Upper lobe of left lung (tissue), 6 donors: ENCODE measurements at regions not wholly inside any gene's neighbourhood (a gene's known extent, or its start where the extent isn't known, plus 50 kb on each side); places are given as distances from the start of the nearest gene placed in this dataset.

ENCODE experiments used
- ATAC-seq, 2 donors: fragments of 200-7000 bp; cut with Tn5 transposase; one replicate each; pipeline ENCODE4 v1.9.1; 2022; ENCODE audit warnings: mild to moderate bottlenecking in 2 of 2, moderate library complexity in 2 of 2; ENCODE audit not compliant: low FRiP score in 2 of 2
- DNase-seq, 2 donors: peaks; one replicate each; pipeline ENCODE4 v3.0.0-alpha.2; 2019 to 2020
- H3K27ac ChIP-seq, 4 donors: fragments of 200-600 bp; sonication (generic); one replicate each; pipeline ENCODE4 v1.5.1; 2016 to 2019
- H3K27me3 ChIP-seq, 4 donors: fragments of 200-600 bp; sonication (generic); one replicate each; pipeline ENCODE4 v1.5.1; 2017 to 2019
- H3K36me3 ChIP-seq, 4 donors: fragments of 200-600 bp; sonication (generic); one replicate each; pipeline ENCODE4 v1.5.1; 2016 to 2019
- H3K4me1 ChIP-seq, 4 donors: fragments of 200-600 bp; sonication (generic); one replicate each; pipeline ENCODE4 v1.5.1; 2018 to 2019
- H3K4me3 ChIP-seq, 4 donors: fragments of 200-600 bp; sonication (generic); one replicate each; pipeline ENCODE4 v1.5.1; 2017 to 2019; ENCODE audit warnings: mild to moderate bottlenecking in 2 of 4, moderate library complexity in 1 of 4
- H3K9me3 ChIP-seq, 4 donors: fragments of 200-600 bp; sonication (generic); one replicate each; pipeline ENCODE4 v1.5.1; 2018 to 2019
- EP300 ChIP-seq, 4 donors: sonication (generic); formaldehyde crosslinking; IDR thresholded peaks; one replicate each; pipeline ENCODE4 v1.5.1; 2017; ENCODE audit warnings: antibody characterized with exemption in 4 of 4, control low read depth in 2 of 4
- POLR2A ChIP-seq, 4 donors: fragments of 450-650 bp; IDR thresholded peaks; one replicate each; pipeline ENCODE4 v1.5.1; 2016 to 2017; ENCODE audit warnings: antibody characterized with exemption in 4 of 4, mild to moderate bottlenecking in 2 of 4
- POLR2AphosphoS5 ChIP-seq, 2 donors: sonication (generic); formaldehyde crosslinking; IDR thresholded peaks; one replicate each; pipeline ENCODE4 v1.5.1; 2017; ENCODE audit warnings: antibody characterized with exemption in 2 of 2
- WGBS, 2 donors: methylation state at CpG; one replicate each; pipeline ENCODE4 v1.1.5; 2017 to 2018; 5-methylcytosine and 5-hydroxymethylcytosine counted together
- TF ChIP-seq, protein P1 (sequence below), 6 experiments: fragments of 450-650 bp in 4 of 6; fragments of 200-600 bp in 2 of 6; sonication (generic) in 2 of 6; IDR thresholded peaks; one replicate each; pipeline ENCODE4 v1.5.1; 2016 to 2019; ENCODE audit warnings: antibody characterized with exemption in 6 of 6
- donor health status: DM: no; HTN: no; CAD: no; lungs with moderate emphysema.
- donor health status: DM: no; HTN: yes; CAD: no; lungs with severe emphysema.

DNA sequence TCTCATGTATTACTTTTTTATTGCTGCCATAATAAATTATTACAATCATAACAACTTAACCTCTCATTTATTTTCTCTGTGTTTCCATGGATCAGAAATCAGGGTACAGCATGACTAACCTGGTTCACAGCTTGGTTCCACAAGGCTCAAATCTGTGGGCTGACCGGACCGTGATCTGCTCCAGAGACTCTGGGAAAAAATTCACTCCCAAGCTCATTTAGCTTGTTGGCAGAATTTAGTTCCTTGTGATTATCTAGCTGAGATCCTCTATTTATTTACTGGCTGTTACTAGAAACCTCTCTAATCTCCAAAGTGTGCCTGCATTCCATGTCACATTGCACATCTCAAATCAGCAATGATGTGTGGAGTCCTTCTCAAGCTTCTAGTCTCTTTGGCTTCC, 386.6 kb downstream of the DIPK2A start:
- no peaks in the 10 kb centered on the region for H3K27me3 ChIP-seq
- H3K27ac ChIP-seq, result no peak overlapping the region
- H3K4me1 ChIP-seq, result no peaks in the 10 kb centered on the region
- no peak for DNase-seq
- no peaks in the 10 kb centered on the region for H3K36me3 ChIP-seq
- WGBS, 2 donors, result 38 to 48% methylated on average over 2 of the region's 2 CpGs
- TF ChIP-seq EP300 (IDR thresholded peaks at IDR 0.05) (no peak), POLR2A (IDR thresholded peaks at IDR 0.05) (no peak), POLR2AphosphoS5 (IDR thresholded peaks at IDR 0.05) (no peak)
- TF ChIP-seq, protein P1, sequence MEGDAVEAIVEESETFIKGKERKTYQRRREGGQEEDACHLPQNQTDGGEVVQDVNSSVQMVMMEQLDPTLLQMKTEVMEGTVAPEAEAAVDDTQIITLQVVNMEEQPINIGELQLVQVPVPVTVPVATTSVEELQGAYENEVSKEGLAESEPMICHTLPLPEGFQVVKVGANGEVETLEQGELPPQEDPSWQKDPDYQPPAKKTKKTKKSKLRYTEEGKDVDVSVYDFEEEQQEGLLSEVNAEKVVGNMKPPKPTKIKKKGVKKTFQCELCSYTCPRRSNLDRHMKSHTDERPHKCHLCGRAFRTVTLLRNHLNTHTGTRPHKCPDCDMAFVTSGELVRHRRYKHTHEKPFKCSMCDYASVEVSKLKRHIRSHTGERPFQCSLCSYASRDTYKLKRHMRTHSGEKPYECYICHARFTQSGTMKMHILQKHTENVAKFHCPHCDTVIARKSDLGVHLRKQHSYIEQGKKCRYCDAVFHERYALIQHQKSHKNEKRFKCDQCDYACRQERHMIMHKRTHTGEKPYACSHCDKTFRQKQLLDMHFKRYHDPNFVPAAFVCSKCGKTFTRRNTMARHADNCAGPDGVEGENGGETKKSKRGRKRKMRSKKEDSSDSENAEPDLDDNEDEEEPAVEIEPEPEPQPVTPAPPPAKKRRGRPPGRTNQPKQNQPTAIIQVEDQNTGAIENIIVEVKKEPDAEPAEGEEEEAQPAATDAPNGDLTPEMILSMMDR (IDR thresholded peaks at IDR 0.05), result no peak
- ATAC-seq, result no peak
- no peaks in the 10 kb centered on the region for H3K9me3 ChIP-seq
- H3K4me3 ChIP-seq, result no peak overlapping the region

DNA sequence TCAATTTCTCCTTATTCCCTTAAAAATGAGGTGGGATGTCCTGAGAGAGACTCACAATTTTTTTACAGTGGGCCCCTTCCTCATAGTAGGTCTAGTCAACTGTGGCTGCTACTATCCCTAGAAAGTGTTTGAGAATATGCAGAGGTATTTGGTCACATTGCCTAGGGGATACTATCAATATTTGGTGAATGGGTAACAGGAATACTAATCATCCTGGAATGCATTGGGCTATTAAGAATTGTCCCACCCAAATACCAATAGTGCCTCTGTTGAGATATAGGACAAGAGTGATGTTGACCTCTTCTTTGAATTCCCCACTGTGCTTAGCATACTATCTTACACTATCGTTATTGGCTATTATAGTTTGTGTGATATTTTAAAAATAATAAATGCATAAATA, 389.4 kb downstream of the DIPK2A start:
- Histone ChIP-seq H3K27ac (no peak overlapping the region), H3K27me3 (no peaks in the 10 kb centered on the region), H3K4me3 (no peak overlapping the region), H3K4me1 (no peaks in the 10 kb centered on the region), H3K9me3 (no peaks in the 10 kb centered on the region), H3K36me3 (no peaks in the 10 kb centered on the region)
- 88 to 93% methylated on average over 1 of the region's 1 CpG for WGBS, 2 donors
- TF ChIP-seq EP300 (IDR thresholded peaks at IDR 0.05), result no peak
- TF ChIP-seq POLR2AphosphoS5 (IDR thresholded peaks at IDR 0.05), result no peak
- TF ChIP-seq POLR2A (IDR thresholded peaks at IDR 0.05), result no peak
- TF ChIP-seq, protein P1 (IDR thresholded peaks at IDR 0.05), result no peak
- no peak for DNase-seq
- ATAC-seq, result no peak

DNA sequence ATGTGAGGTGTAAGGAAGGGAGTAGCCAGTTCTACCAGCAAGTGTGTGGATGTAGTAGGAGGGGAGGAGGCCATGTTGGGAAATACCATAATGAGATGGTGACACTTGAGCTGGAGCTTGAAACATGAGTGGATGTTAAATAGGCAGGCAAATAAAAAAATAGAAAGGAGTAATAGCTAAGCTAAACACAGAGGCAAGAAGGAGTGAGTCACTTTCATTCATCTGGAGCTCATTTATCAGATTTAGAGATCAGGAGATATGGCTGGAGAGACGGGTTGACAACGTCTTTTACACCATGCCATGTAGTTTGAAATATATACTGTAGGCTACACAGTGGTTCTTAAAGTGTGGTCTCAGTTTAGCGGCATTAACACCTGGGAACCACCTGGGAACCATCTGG, 390.5 kb downstream of the DIPK2A start:
- peaks cover 0 to under 1% (median 0%) of the 10 kb centered on the region in 4 donors for H3K9me3 ChIP-seq
- no peak for ATAC-seq

DNA sequence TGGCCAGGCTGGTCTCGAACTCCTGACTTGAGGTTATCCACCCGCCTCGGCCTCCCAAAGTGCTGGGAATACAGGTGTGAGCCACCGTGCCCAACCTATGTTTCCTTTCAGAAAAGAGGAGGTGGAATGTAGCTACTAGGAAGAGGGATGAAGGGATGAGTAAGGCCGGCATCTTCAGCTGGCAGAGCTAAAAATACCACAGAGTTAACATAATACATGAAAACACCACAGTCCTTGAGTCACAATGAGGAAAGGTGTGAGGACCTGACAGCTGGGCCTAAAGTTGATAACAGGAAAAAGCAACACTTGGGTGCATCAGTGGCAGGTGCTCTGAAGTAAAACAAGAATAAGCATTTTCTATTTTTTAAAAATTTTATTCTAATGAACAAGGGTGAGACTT, 392.2 kb downstream of the DIPK2A start:
- Histone ChIP-seq H3K4me1 (no peaks in the 10 kb centered on the region), H3K27me3 (no peaks in the 10 kb centered on the region), H3K9me3 (peaks cover 0 to 6% (median 0%) of the 10 kb centered on the region in 4 donors), H3K27ac (no peak overlapping the region), H3K4me3 (no peak overlapping the region), H3K36me3 (no peaks in the 10 kb centered on the region)
- TF ChIP-seq, protein P1 (IDR thresholded peaks at IDR 0.05), result no peak
- TF ChIP-seq POLR2A (IDR thresholded peaks at IDR 0.05) (no peak), POLR2AphosphoS5 (IDR thresholded peaks at IDR 0.05) (no peak), EP300 (IDR thresholded peaks at IDR 0.05) (no peak)
- ATAC-seq, result no peak
- DNase-seq, result no peak
- 91 to 95% methylated on average over 5 of the region's 5 CpGs for WGBS, 2 donors

More for the DNA sequence above, 390.5 kb downstream of the DIPK2A start:
- Histone ChIP-seq H3K4me3 (no peak overlapping the region), H3K27me3 (no peaks in the 10 kb centered on the region), H3K4me1 (no peaks in the 10 kb centered on the region), H3K27ac (no peak overlapping the region), H3K36me3 (no peaks in the 10 kb centered on the region)
- WGBS, 2 donors, result 65 to 72% methylated on average over 3 of the region's 3 CpGs
- no peak for DNase-seq
- TF ChIP-seq POLR2A (IDR thresholded peaks at IDR 0.05) (no peak), EP300 (IDR thresholded peaks at IDR 0.05) (no peak), POLR2AphosphoS5 (IDR thresholded peaks at IDR 0.05) (no peak)
- TF ChIP-seq, protein P1 (IDR thresholded peaks at IDR 0.05), result no peak

DNA sequence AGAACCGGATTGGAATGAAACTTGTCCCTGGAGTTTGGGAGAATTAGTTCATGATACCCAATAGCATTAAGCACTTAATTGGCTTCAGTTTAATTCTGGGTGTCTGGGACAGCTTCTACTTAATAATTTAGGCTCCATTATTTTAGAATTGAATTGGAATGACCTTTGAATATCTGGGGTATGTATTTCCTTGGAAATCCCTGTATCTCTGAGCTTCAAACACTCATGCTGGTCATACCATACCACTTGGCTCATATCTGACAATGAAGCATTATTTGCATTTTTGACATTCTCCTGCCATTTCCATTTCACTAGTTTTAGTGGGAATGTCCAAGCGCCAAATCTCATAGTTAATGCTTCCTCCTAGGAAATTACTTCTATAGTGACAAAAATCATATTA, 393.1 kb downstream of the DIPK2A start:
- 84 to 86% methylated on average over 2 of the region's 2 CpGs for WGBS, 2 donors
- no peak overlapping the region for H3K4me3 ChIP-seq
- no peak overlapping the region for H3K27ac ChIP-seq
- DNase-seq (no peak), ATAC-seq (no peak)
- H3K9me3 ChIP-seq, result peaks cover 0 to 6% (median 0%) of the 10 kb centered on the region in 4 donors
- no peaks in the 10 kb centered on the region for H3K4me1 ChIP-seq
- TF ChIP-seq, protein P1 (IDR thresholded peaks at IDR 0.05), result no peak
- H3K27me3 ChIP-seq, result no peaks in the 10 kb centered on the region
- H3K36me3 ChIP-seq, result no peaks in the 10 kb centered on the region
